ENCODE measurements at regions not wholly inside any gene's neighbourhood (a gene's known extent, or its start where the extent isn't known, plus 50 kb on each side); places are given as distances from the start of the nearest gene placed in this dataset.

DNA sequence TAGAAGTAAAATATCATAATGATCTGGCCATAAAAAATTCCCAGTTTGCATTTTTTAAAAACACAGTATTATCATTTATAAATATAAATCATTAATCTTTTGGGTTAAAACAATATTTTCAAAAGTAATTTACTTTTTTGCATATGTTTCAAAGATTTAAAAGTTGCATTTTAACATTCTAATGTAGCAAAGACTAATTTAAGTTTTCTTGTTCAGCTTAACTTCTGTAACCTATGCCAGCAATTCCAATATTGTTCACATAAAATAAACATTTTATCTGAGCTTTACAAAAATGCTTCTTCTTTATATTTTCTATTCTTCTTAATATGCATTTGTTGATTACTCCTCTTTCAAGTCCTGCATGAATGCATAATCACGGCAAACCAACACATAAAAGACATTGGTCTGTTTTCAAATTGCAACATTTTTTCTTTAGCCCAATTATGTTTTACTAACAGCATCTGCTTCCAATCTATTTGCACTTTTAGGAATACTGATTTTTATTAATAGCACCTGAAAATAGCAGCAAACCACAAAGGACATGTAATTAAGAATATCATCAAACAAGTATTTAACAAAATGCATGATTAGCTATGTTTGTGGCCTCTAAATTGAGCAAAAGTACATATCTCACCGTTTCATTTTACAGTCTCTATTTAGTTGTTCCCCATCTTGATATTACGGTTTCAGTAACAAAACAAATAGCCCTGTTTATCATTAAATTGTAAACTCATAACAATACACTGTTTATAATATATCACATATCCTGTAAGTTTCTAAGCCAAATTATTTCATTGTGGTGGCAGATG, 286.9 kb upstream of the NFE2L3 start:
- no peak for DNase-seq

DNA sequence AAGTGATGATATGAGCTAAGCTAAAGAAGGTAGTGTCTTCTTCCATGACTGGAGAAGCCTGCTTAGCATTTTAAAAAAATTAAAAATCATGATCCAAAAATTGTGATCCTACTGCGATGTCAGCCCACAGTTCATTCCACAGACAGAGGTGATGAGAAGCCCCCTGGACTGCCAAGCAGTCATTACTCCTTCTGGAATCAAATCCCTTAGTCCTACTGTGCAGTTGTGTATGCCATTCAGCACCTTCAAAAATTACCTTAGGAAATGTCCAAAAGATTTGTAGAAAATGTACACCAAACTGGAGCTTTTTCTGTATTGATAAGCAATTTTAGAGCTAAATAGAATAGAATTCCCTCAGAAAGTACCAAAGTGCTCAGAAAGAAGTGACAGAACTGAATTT, 283.5 kb upstream of the NFE2L3 start:
- DNase-seq: no peak

DNA sequence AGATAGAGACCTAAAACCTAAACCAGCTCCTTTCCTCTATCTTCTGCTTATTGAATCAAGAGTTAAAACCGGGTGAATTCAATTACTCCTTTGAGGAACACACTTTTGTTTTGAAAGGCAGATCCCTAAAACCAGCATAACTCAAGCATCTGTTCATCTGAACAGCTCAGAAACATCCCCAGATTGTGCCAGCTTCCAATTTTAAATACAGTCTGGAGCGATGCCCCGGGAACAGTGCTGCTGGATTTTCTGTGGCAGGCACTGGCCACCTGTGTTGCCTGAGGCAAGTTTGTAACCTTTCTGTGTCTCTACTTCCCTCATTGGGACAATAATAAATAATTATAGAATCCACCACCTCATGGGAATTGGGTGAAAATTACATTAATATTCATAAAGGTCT, 281.4 kb upstream of the NFE2L3 start:
- DNase-seq: no peak

DNA sequence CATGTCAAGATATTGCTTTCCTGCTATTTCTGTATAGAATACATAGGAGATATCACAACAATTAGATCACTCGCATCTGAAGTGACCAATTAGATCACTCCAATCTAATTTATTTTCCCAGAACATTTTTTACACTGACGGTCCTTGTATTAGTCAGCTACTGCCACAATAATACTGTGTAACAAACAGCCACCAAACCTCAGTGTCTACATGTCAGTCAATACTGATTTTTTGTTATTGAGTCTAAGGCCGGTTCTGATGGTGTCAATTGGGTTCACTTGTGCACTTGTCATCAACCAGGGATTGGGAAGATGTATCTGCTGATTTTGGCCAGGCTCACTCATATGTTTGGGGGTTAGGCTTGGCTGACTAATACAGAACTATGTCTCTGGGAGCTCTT, 275.9 kb upstream of the NFE2L3 start:
- DNase-seq: no peak

DNA sequence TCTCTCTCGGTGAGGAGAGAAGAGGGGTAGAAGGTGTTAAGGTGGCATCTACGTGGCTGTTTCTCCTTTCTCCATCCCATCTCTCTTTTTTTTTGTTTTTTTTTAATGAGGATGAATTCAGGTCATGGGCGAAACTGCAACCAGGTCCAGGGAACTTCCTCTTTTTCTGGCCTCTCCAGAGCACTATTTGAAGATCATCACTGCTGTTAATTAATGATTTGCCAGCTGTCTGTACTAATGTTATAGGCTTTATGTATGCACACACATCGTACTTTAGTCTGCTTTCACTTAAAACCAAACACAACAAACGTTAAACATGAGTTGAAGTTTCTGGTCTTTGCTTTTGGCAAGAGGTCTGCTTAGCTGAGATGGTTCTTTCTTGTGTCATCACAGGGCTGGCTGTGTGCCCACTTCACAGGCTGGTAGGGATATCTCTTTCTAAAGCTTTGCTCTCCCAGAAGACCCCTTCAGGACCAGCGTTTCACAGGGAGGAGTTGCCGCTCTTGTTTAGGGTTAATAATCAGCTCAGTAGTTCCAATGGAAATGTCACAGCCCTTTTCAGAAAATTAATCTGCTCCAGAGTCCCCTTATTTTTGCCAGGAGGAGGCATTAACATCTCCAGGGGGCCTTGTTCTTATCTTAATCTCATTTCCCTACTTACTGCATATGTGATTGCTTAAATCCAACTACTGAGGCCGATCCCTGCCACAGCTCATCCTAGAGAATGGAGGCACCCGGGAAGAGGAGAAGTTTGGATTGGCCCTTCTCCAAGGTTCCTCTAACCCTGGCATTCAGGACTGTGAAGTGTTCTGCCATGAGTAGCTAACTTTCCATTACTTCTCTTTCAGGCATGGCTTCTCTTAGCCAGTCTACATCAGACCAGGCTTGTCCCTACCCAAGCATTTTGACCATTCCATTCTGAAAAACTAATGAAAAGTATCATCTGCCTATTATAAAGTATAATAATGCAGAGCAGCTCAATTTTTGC, 273.9 kb upstream of the NFE2L3 start:
- no peak for DNase-seq

DNA sequence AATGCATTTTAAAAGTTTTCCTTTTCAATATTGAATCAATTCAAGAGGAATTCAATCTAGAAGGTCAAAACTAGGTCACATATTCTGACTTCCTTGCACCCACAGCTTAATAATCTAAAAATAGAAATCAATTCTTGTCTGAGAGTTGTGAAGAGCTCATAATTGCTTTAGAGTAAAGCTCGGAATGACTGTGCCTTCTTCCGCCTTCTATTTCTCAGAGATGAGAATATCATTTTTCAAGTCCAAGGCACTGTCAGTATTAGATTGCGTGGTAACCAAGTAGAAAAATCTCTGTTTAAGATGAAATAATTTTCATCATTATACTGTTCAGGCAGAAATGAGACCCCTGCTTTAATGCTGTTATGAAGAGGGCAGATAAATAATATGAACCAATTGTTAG, 272.2 kb upstream of the NFE2L3 start:
- DNase-seq: no peak

DNA sequence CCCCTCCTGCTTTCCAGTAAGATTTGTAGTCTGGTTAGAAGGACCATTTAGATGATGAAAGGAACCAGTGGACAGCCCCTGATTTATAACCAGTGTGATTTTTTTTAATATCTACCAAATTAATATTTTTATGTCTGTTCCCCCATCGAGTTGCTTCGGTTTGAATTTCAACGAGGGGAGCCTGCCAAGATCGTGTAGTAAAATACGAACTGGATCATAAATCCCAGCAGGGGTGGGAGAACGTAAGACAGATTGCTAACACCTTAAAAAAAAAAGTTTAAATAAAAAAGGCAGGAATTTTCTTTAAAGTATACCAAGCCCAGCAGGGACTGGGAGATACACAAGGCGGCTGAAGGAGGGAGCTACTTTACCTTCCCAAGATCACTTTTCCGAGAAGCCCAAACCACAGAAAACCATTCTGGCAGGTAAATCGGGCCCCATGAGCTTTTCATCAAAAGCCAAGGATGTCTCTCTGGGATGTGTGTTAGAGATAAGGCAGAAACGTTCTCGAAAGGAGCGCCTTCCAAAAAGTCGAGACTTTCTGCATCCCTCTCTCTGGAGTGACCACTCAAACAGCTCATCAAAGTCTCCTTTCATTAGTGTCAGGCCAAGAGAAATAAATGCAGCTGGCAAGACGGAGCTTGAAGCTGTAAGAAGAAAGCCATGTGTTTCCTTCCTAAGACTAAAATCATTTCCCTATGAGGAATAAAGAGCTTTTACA, 270.5 kb upstream of the NFE2L3 start:
- no peak for DNase-seq

DNA sequence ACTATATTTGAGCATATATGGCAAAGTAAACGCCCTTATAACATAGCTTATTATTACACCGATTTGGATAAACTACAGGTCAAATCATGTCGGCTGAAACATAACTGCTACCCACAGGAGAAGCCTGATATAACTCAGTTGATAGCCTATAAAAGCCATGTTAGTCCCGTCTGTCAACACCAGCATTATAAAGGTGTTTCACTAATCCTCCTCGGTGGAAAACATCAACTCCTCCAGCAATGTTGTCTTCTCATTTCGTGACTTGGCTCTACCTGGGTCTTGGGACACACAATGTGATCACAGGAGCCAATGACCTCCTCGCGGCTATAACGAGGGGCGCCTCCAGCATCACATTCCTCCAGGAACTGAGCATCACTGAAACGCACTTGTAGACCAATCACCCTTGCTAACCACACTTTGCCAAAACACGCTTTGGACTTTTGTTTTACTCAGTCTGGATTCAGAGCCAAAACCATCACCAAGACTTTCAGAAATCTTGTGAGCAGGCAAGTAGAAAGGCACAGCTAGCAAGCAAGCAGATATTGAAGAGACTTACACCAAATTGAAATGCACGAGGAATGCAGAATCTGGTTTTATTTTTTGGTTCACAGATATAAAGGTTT, 269.7 kb upstream of the NFE2L3 start:
- DNase-seq: no peak

DNA sequence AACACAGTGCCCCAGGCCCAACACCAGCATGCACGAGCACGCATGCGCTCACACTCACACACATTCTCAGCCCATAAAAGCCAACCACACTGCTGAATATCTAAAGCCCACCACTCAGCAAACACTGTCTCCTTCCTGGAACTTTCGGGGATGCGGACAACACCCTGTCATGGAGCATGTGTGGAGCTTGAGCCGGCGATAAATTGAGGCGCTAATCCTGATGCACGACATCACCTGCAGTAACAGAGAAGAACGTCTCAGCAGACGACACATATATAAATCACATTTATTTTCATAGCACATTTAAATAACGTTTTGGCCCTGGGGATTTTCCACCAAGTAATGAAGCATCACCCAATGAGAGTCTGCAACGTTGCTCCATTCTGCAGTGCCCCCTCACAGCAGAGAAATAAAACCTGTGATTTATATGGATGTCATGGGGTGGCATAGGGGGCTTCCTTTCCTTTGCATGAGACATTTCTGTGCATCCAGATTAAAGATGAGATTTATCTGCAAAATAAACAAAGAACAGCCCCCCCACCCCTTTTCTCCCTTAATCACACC, 267.7 kb upstream of the NFE2L3 start:
- no peak for DNase-seq

DNA sequence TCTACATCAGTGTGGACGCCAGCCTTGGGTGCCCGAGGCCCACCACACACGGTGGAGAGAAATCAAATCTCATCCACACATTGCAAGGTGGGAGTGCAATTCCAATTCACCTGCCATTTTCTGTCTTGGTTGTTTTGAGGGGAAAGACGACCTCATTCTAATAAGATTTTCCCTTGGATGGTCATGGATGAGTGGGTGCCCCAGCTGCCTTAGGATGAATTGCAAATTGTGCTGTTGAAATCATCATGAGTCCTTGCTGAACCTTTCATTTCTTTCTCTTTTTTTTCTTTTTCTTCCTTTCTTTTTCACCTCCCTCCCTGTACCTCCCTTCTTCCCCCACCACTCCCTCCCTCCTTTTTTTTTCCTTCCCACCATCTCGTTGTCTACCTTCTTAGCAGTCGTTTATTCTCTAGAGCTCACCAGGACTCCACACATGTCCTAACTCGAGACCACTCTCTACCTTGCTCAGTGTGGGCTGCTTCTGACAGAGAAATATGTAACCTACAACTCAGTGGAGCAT, 266.9 kb upstream of the NFE2L3 start:
- no peak for DNase-seq

DNA sequence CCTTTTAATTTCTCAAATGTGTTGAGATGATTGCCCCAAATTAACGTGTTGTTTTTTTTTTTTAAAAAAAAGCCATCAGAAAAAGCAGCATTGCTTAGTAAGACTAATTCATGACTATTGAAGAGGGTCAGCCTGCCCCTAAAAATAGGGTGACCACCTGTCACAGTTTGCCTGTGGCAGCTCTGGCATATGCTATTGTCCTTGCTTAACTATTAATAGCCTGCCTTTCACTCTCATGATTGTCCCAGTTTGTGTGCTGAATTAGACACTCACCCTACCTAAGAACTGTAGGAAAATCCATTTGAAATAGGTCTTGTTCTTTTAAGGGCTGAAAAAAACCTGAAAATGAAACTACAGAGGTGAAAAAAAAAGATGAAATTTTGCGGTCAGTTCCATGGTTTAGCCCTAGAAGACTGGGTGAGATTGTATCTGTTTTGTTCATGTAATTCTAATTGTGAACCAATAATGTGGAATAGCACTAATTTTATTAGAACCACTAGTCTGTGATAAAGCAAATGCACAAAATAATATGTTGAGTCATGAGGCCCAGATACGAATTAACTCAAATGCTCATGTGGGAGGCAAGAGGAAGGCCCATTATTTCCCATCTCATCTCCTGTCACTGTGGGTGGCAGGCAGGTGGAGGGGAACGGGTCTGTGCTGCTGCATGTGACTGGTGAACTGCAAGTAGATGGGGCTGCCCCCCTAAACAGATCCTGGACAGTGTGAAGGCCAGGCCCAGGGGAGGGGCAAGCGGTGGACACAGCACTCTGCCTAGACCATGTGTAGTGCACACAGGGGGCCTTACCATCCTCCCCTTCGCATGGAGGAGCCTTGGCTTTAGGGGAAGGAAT, 265.4 kb upstream of the NFE2L3 start:
- DNase-seq: no peak

DNA sequence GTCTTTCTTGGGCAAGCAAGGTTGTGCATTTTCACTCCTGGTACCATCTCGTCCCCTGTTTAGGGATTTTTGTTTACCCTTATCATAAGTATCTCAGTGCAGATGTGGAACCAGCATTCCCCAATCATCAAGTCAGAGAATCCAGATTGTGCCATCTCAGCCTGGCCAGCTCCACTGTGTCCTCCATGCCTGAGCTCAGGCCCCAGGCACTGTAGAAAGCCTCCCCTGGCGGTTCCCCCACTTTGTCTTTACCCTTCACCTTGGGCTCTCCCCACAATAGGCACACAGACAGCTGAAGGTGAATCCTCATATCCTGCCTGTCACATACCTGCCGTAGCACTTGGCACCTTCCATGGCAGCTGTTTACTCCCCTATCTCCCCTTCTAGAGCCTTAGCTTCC, 264.7 kb upstream of the NFE2L3 start:
- DNase-seq: no peak

DNA sequence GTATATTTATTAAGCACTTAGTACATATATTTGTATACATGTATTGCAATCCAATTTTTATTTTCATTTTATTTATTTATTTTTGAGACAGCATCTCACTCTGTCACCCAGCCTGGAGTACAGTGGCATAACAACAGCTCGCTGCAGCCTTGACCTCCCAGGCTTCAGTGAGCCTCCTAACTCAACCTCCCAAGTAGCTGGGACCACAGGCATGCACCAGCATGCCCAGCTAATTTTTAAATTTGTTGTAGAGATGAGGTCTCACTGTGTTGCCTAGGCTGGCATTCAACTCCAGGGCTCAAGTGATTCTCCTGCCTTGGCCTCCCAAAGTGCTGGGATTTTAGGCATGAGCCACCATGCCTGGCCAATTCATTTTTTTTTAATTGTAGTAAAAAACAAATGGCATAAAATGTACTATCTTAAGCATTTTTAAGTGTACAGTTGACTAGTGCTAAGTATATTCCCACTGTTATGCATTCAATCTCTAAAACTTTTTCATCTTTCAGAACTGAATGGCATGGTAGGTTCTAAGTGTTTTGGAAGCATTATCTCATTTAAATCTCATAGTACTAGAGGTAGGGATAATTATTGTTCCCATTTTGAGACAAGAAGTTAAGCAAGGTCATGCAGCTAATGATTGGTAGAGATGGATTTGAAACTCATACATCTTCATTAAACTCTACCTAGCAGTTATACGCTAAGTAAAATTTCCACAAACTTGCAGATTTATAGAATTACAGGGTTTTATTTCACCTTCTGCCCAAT, 264.0 kb upstream of the NFE2L3 start:
- DNase-seq: no peak

DNA sequence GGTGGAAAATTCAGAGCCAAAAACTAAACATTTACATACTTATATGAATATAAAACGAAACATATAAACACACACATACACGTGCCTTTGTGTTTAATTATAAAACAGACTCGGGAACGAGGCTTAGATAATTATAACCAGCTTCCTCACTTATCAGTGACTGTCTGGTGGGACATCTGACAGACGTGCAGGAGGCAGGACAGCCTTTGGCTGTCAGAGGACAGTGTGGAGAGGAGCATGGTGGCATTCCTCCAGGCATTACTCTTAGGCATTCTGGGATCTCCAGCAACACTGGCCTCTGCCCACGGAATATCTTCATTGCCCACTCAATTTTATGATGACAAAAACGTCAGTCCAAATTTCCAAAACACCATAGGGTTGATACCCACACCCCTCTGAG, 262.2 kb upstream of the NFE2L3 start:
- no peak for DNase-seq

DNA sequence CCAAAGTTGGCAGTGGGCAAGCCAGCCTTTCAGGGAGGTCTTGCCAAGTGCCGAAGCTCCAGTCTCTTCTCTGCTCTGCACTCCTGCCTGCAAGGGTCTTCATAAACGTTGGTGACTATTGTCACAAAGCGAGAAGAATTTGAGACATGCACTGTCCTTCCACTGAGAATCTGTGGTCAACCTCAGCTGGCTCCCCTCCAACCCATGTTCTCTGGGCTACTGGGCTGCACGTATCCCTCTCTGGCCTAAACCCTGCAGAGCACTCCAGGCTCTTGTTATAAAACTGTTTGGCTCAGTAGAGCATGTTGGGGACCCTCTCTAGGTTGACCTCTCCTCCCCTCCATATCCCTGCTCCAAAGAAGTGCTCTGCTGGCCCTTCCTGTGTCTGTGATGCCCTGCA, 260.4 kb upstream of the NFE2L3 start:
- no peak for DNase-seq

DNA sequence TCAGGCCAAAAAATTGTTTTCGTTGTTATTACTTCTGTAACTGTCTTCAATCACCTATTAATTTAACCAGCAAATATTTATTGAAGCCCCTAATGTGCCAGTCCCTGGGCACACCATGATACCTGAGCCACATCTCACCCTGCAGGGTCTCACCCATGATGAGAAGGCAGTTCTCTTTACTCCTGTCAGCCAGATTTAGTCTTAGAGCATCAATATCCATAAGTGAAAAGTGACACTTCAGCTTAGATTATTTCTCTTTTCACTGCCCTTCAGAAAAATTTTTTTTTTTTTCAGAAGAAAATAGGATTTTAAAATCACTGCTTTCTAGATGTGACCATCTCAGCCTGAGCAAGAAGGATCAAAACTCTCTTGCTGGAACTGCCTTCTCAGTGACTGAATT, 258.6 kb upstream of the NFE2L3 start:
- DNase-seq: no peak

DNA sequence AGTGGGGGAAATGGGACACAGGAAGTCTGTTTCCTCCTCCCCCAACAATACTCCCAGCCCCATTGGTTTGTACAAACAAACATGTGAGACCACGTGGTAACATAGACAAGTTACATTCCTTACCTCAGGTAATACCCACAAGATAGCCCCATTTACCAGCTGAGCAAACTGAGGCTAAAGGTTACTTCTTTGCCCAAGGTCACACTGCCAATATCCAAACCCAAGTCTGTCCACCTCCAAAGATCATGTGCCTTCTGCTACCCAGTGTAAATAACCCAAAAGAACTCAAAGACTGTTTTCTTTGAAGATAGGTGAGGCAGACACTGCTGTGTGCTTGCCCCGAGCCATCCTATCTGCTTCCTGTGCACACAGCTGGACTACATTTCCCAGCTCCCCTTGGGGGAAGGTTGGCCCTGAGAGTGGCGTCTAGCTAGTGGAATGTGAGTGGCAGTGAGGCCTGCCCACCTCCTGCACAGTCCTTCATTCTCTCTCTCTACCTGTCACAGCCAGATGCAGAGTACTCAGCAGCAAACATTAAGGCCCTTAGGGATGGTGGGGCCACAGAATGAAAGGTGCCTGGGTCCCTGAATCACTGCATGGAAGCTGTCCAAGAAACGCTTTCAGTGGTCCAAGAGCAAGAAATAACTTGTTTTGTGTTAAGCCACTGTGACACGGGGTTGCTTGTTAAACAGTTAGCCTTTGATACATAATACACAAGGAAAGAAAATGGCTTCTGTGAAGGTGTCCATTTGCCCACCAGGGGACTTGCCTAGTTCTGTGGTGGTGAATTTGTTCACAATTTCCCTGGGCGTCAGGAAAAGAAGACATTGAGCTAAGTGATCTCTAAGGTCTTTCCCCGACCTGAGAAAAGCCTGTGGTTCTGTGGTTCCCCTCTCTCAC, 257.7 kb upstream of the NFE2L3 start:
- no peak for DNase-seq

DNA sequence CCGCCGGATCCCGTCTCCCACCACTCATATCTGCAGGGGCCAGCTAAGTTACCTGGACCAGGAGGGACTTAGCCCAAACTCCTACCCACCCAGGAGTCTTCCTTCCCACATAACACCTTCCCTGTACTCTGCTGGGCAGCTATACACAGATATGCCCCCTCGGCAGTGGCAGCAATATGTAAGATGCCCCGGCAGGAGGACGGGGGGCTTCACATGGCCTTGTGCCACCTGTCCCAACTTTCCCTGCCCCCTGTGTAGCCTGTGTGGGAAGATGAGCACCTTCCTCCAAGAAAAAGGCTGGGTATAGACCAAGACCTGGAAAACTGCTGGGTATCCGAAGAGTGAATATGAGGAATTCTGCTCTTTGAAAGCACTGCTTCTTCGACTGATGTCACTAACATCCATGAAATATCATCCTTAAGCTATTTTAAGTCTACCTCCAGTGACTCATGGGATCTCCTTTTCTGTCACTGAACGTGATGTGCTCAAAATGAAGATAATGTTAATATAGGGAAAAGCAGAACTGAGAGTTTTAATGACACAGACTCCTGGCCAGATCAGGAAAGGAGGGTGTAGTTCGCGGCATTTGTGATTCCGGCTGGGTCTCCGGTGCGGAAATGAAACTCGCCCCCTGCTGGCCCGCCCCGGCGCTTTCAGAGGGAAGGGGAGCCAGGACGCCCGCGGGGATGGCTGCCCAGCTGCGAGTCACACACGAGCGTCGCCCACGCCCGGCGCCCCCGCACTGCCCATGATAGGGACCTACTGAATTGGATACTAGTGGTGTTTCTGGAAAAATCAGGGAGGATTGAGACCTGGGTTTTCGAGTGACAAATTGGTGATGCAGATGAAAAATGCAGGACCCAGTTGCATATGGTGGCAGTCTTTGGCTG, 256.9 kb upstream of the NFE2L3 start:
- peak; percentile 80 for DNase-seq
